A549 (cell line): ENCODE measurements at regions not wholly inside any gene's neighbourhood (a gene's known extent, or its start where the extent isn't known, plus 50 kb on each side); places are given as distances from the start of the nearest gene placed in this dataset.

Experiments used
- ATAC-seq, 2 experiments: fragments of 200-7000 bp in 1 of 2; fragments of >200 bp in 1 of 2; cut with Nextera tagmentation in 1 of 2; cut with Tn5 transposase in 1 of 2; 3 replicates each; pipeline versions ENCODE4 v1.8.0 to v1.9.1; 2018 to 2020; ENCODE audit warnings: mild to moderate bottlenecking in 1 of 2, moderate library complexity in 1 of 2
- CTCF ChIA-PET: fragments of 300-600 bp; sonication (Branson Sonifier 250); formaldehyde crosslinking; extraction: SDS; loops from one replicate; lab custom pipeline; 2021; ENCODE audit warnings: antibody characterized with exemption, inconsistent platforms; lab: Yijun Ruan, JAX
- POLR2A ChIA-PET: fragments of 350-600 bp; formaldehyde crosslinking; extraction: SDS; loops from one replicate; lab custom pipeline; 2021; ENCODE audit warnings: antibody characterized with exemption, inconsistent platforms; lab: Yijun Ruan, JAX
- DNase-seq, 2 experiments: peaks; one replicate each; pipeline versions ENCODE4 v3.0.0 to v3.0.0-alpha.2; 2011 to 2016; ENCODE audit warnings: low read depth in 1 of 2, low spot score in 1 of 2
- FAIRE-seq: peaks from 2 replicates; lab custom pipeline; 2011; peaks lifted over from hg19 to GRCh38; lab: Jason Lieb, UNC
- H3K27ac ChIP-seq, 2 experiments: fragments of >200 bp; sonication (Bioruptor Twin); formaldehyde crosslinking; 3 replicates each; pipeline ENCODE4 v1.5.1; 2016 to 2017
- H3K4me1 ChIP-seq: fragments of >200 bp; sonication (Bioruptor Twin); formaldehyde crosslinking; 3 replicates; pipeline ENCODE4 v1.6.1; 2016
- H3K4me2 ChIP-seq: fragments of >200 bp; sonication (Bioruptor Twin); formaldehyde crosslinking; 3 replicates; pipeline ENCODE4 v1.6.1; 2016
- H3K4me3 ChIP-seq: fragments of >200 bp; sonication (Bioruptor Twin); formaldehyde crosslinking; 3 replicates; pipeline ENCODE4 v1.5.1; 2016
- H3K9me3 ChIP-seq: fragments of >200 bp; sonication (Bioruptor Twin); formaldehyde crosslinking; 3 replicates; pipeline ENCODE4 v1.6.1; 2016
- CBX8 ChIP-seq: fragments of 200-600 bp; sonication (generic); IDR thresholded peaks from 2 replicates; pipeline ENCODE4 v1.6.1; 2016
- CHD4 ChIP-seq: fragments of 200-600 bp; sonication (generic); IDR thresholded peaks from 2 replicates; pipeline ENCODE4 v1.6.1; 2016; ENCODE audit warnings: antibody characterized with exemption, mild to moderate bottlenecking, borderline replicate concordance
- FOSL2 ChIP-seq, 2 experiments: fragments of 450-650 bp in 1 of 2; fragments of >200 bp in 1 of 2; sonication (Bioruptor Twin) in 1 of 2; formaldehyde crosslinking; IDR thresholded peaks; 2 replicates each; pipeline versions ENCODE4 v1.5.0 to v1.6.1; 2016 to 2020; ENCODE audit warnings: mild to moderate bottlenecking in 1 of 2, moderate library complexity in 1 of 2
- HOXB13 ChIP-seq: fragments of 250-450 bp; sonication (Bioruptor Pico); IDR thresholded peaks from 2 replicates; pipeline ENCODE4 v1.5.0; 2020; ENCODE audit warnings: low read depth, mild to moderate bottlenecking, moderate library complexity
- HOXB5 ChIP-seq: fragments of 250-450 bp; sonication (Bioruptor Pico); IDR thresholded peaks from 2 replicates; pipeline ENCODE4 v1.5.0; 2020; ENCODE audit warnings: mild to moderate bottlenecking, moderate library complexity
- JUN ChIP-seq, 2 experiments: fragments of >200 bp; sonication (Bioruptor Twin); formaldehyde crosslinking; IDR thresholded peaks; 2 replicates in 1 of 2; 3 replicates in 1 of 2; pipeline ENCODE4 v1.6.1; 2016 to 2017
- MYC ChIP-seq: IDR thresholded peaks from 2 replicates; pipeline ENCODE4 v1.6.1; 2012; ENCODE audit warnings: mild to moderate bottlenecking, inconsistent platforms, low read length, improper control_type of control experiment, borderline replicate concordance
- NFE2L2 ChIP-seq: fragments of 150-350 bp; conservative IDR thresholded peaks from 2 replicates; pipeline ENCODE4 v1.6.1; 2014; ENCODE audit warnings: low read length
- NPAS2 ChIP-seq: fragments of 250-450 bp; sonication (Bioruptor Pico); IDR thresholded peaks from 2 replicates; pipeline ENCODE4 v1.8.0; 2022; ENCODE audit warnings: mild to moderate bottlenecking, moderate library complexity, borderline replicate concordance
- SREBF2 ChIP-seq: fragments of 450-650 bp; IDR thresholded peaks from 2 replicates; pipeline ENCODE4 v1.6.1; 2014; ENCODE audit warnings: mild to moderate bottlenecking, moderate library complexity
- TP53 ChIP-seq: fragments of 250-450 bp; sonication (Bioruptor Pico); IDR thresholded peaks from 2 replicates; pipeline ENCODE4 v1.5.0; 2021; ENCODE audit warnings: mild to moderate bottlenecking, moderate library complexity
- ZNF302 ChIP-seq: fragments of 250-450 bp; sonication (Bioruptor Pico); IDR thresholded peaks from 2 replicates; pipeline ENCODE4 v1.9.0; 2021; ENCODE audit warnings: inconsistent platforms, mild to moderate bottlenecking, moderate library complexity
- WGBS: methylation state at CpG from one replicate; pipeline ENCODE4 v1.1.6; 2017; ENCODE audit errors: missing lambda C conversion rate; 5-methylcytosine and 5-hydroxymethylcytosine counted together
- TF ChIP-seq, protein P1 (sequence below): fragments of 250-450 bp; sonication (Bioruptor Pico); IDR thresholded peaks from 2 replicates; pipeline ENCODE4 v1.5.0; 2021; ENCODE audit warnings: mild to moderate bottlenecking, moderate library complexity, borderline replicate concordance

DNA sequence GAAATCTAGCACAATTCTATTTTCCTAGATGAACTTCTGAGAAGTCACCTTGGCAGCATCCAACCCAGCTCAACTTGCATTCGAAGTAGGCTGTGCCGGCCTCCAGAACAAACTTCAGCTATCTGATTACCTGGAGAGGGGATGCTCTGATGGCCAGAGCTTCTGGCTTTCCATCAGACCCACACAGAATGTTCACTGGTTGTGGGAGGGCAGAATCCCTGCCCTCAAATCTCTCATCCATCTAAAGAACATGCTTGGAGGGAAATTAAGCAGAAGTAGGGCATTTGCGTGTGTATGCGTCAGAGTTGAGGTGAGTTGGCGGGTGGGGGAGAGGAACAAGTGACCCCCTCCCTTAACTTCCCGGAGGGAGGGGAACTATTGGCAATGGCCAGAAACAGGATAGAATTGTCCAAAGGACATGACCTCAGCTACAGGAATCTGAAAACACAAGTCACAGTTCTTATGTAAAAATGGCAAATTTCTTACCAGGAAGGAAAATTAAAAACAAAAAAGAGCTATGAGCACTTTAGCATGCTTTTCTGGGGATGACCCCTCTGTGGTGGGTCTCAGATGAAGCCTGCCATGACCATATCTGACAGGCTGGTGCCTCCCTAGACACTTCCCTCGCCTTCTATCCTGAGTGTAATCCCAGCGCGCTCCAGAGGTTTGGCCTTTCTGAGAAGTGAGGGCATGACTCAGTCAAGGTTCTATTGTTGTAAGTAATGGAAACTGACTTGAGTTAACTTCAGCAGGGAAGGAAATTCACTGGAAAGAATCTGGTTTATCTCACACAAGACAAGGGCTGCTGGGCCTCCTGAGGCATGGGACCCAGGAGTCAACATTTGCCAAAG is 278.8 kb downstream of the RPS24 start:
- TF ChIP-seq SREBF2 (no peak), FOSL2 (IDR thresholded peaks at IDR 0.05) (no peak), FOSL2 (CRISPR knock-in tag; IDR thresholded peaks at IDR 0.05) (no peak)
- ATAC-seq (no peak), DNase-seq (no peak), FAIRE-seq (no peak)
- Histone ChIP-seq H3K27ac (no peak overlapping the region), H3K9me3 (peaks cover 5% of the 10 kb centered on the region; the same call in 1 of the 3 replicates), H3K4me3 (no peak overlapping the region), H3K4me2 (no peak overlapping the region), H3K4me1 (peaks cover 7% of the 10 kb centered on the region; the same call in 2 of the 3 replicates)
- ChIA-PET POLR2A (no interaction called here), CTCF (interaction anchor here (0.7 to 3.2 kb wide), 4 partner anchors 8 to 345 kb away, joined by 3 to 22 read pairs (median 4); no protein-coding TSS in a partner anchor)
- WGBS, result 78% methylated on average over 9 of the region's 9 CpGs

- CTCF ChIA-PET, result interaction anchor here (0.7 to 3.2 kb wide), 4 partner anchors 9 to 344 kb away, joined by 3 to 22 read pairs (median 4); no protein-coding TSS in a partner anchor
- 39% methylated on average over 3 of the region's 3 CpGs for WGBS
Measured at GRCh38 chr10:78313048-78313381, 279.4 kb downstream of the RPS24 start.

GRCh38 chr10:78313636-78314035 is 280.0 kb downstream of the RPS24 start:
- FAIRE-seq, result no peak
- Histone ChIP-seq H3K4me1 (peaks cover 7% of the 10 kb centered on the region; the same call in 2 of the 3 replicates), H3K4me3 (no peak overlapping the region), H3K4me2 (no peak overlapping the region), H3K9me3 (peaks cover 5% of the 10 kb centered on the region; the same call in 1 of the 3 replicates)
- CTCF ChIA-PET, result interaction anchor here (0.7 to 3.2 kb wide), 4 partner anchors 10 to 344 kb away, joined by 3 to 22 read pairs (median 4); no protein-coding TSS in a partner anchor
- POLR2A ChIA-PET, result no interaction called here
- 78% methylated on average over 3 of the region's 3 CpGs for WGBS
- TF ChIP-seq ZNF302, result no peak
- TF ChIP-seq, all 56 proteins: peak for 0
- ATAC-seq (no peak), DNase-seq (no peak)
- H3K27ac ChIP-seq, result no peak overlapping the region

More at GRCh38 chr10:78313048-78313381, 279.4 kb downstream of the RPS24 start:
- POLR2A ChIA-PET, result no interaction called here
- TF ChIP-seq JUN (IDR thresholded peaks at IDR 0.05) (no peak), SREBF2 (no peak), NFE2L2 (no peak), NPAS2 (CRISPR knock-in tag) (no peak), TP53 (no peak), MYC (no peak)
- TF ChIP-seq, protein P1, sequence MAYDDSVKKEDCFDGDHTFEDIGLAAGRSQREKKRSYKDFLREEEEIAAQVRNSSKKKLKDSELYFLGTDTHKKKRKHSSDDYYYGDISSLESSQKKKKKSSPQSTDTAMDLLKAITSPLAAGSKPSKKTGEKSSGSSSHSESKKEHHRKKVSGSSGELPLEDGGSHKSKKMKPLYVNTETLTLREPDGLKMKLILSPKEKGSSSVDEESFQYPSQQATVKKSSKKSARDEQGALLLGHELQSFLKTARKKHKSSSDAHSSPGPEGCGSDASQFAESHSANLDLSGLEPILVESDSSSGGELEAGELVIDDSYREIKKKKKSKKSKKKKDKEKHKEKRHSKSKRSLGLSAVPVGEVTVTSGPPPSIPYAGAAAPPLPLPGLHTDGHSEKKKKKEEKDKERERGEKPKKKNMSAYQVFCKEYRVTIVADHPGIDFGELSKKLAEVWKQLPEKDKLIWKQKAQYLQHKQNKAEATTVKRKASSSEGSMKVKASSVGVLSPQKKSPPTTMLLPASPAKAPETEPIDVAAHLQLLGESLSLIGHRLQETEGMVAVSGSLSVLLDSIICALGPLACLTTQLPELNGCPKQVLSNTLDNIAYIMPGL (CRISPR knock-in tag), result no peak
- Histone ChIP-seq H3K4me3 (no peak overlapping the region), H3K9me3 (peaks cover 5% of the 10 kb centered on the region; the same call in 1 of the 3 replicates), H3K4me2 (no peak overlapping the region), H3K27ac (no peak overlapping the region), H3K4me1 (peaks cover 7% of the 10 kb centered on the region; the same call in 2 of the 3 replicates)
- FAIRE-seq, result no peak
- no peak for ATAC-seq
- no peak for DNase-seq

- ATAC-seq (no peak), FAIRE-seq (no peak), DNase-seq (no peak)
- Histone ChIP-seq H3K9me3 (peaks cover 5% of the 10 kb centered on the region; the same call in 1 of the 3 replicates), H3K4me2 (no peak overlapping the region), H3K27ac (no peak overlapping the region), H3K4me1 (peaks cover 7% of the 10 kb centered on the region; the same call in 2 of the 3 replicates), H3K4me3 (no peak overlapping the region)
- ChIA-PET CTCF (interaction anchor here (0.7 to 3.2 kb wide), 2 partner anchors 11 to 458 kb away, joined by 3 to 22 read pairs; no protein-coding TSS in a partner anchor), POLR2A (no interaction called here)
- TF ChIP-seq CHD4, result no peak
- TF ChIP-seq HOXB13 (CRISPR knock-in tag), result no peak
- no peak for TF ChIP-seq HOXB5 (CRISPR knock-in tag)
- no peak for TF ChIP-seq CBX8
- TF ChIP-seq NPAS2 (CRISPR knock-in tag), result no peak
- 96% methylated on average over 2 of the region's 2 CpGs for WGBS
Measured at GRCh38 chr10:78314651-78315050, 281.0 kb downstream of the RPS24 start.
